Frontal cortex (tissue), 3 donors: ENCODE measurements at regions not wholly inside any gene's neighbourhood (a gene's known extent, or its start where the extent isn't known, plus 50 kb on each side); places are given as distances from the start of the nearest gene placed in this dataset.
"Not testable (repeated sequence)": the region's sequence is repeated elsewhere in the genome, so short reads cannot be mapped to it uniquely, and the experiment has no call there.

ENCODE experiments used
- DNase-seq, 2 donors: peaks; one replicate each; pipeline ENCODE4 v3.0.0; 2012; ENCODE audit warnings: low spot score in 2 of 2
- FAIRE-seq: peaks from 2 replicates; lab custom pipeline; 2012; peaks lifted over from hg19 to GRCh38; lab: Jason Lieb, UNC
- donor health status: control.
- donor health status: control.
- donor health status: control.

- FAIRE-seq (no peak), DNase-seq (no peak)
Observed at GRCh38 chr17:34475296-34475695, 104.1 kb upstream of the TMEM132E start.

- FAIRE-seq (no peak), DNase-seq (no peak)
Observed at GRCh38 chr17:34474706-34475105, 104.7 kb upstream of the TMEM132E start.

GRCh38 chr17:34472363-34472762, 107.0 kb upstream of the TMEM132E start:
- DNase-seq (no peak), FAIRE-seq (no peak)

- not testable (repeated sequence) for FAIRE-seq, DNase-seq
Observed at GRCh38 chr17:34471278-34471677, 108.1 kb upstream of the TMEM132E start.

GRCh38 chr17:34465789-34466188, 102.8 kb upstream of the CCL1 start:
- DNase-seq (no peak), FAIRE-seq (no peak)

- FAIRE-seq, result no peak
- DNase-seq, result no peak
Observed at GRCh38 chr17:34464812-34465211, 101.8 kb upstream of the CCL1 start.

GRCh38 chr17:34458266-34458665, 95.2 kb upstream of the CCL1 start:
- DNase-seq (no peak), FAIRE-seq (no peak)

- no peak for FAIRE-seq
Observed at GRCh38 chr17:34456121-34456520, 93.1 kb upstream of the CCL1 start.

GRCh38 chr17:34452769-34453168, 89.7 kb upstream of the CCL1 start:
- FAIRE-seq, result no peak

More at GRCh38 chr17:34456121-34456520, 93.1 kb upstream of the CCL1 start:
- DNase-seq, result no peak

GRCh38 chr17:34451313-34451712, 88.3 kb upstream of the CCL1 start:
- DNase-seq (no peak), FAIRE-seq (no peak)

More at GRCh38 chr17:34452769-34453168, 89.7 kb upstream of the CCL1 start:
- DNase-seq, result no peak

GRCh38 chr17:34447406-34447805, 84.4 kb upstream of the CCL1 start:
- DNase-seq, result no peak
- no peak for FAIRE-seq

- FAIRE-seq (no peak), DNase-seq (no peak)
Observed at GRCh38 chr17:34445101-34445500, 82.1 kb upstream of the CCL1 start.

GRCh38 chr17:34443619-34444469, 80.8 kb upstream of the CCL1 start:
- DNase-seq (peak in 1 of 2 donors; percentile 40), FAIRE-seq (no peak)

GRCh38 chr17:34442387-34443111, 79.5 kb upstream of the CCL1 start:
- FAIRE-seq (no peak), DNase-seq (no peak)

GRCh38 chr17:34437188-34437587, 74.2 kb upstream of the CCL1 start:
- DNase-seq, result no peak
- FAIRE-seq, result no peak

GRCh38 chr17:34436607-34437006, 73.6 kb upstream of the CCL1 start:
- FAIRE-seq, result no peak
- DNase-seq, result no peak

GRCh38 chr17:34435182-34435928, 72.3 kb upstream of the CCL1 start:
- DNase-seq, result no peak
- FAIRE-seq, result no peak

GRCh38 chr17:34434052-34434451, 71.0 kb upstream of the CCL1 start:
- FAIRE-seq (no peak), DNase-seq (no peak)

- no peak for FAIRE-seq
- DNase-seq, result no peak
Observed at GRCh38 chr17:34424814-34425491, 61.9 kb upstream of the CCL1 start.
